OCI-LY3 (cell line): ENCODE measurements at regions not wholly inside any gene's neighbourhood (a gene's known extent, or its start where the extent isn't known, plus 50 kb on each side); places are given as distances from the start of the nearest gene placed in this dataset.

Experiments used
- H2AFZ ChIP-seq: fragments of 200-600, 300-600 bp; shearing (Covaris generic); 2 replicates; pipeline ENCODE4 v1.6.0; 2014; ENCODE audit warnings: antibody characterized with exemption, low read depth, low read length
- H3K27ac ChIP-seq: fragments of 200-600, 300-600 bp; sonication (generic); 2 replicates; pipeline ENCODE4 v1.5.1; 2014; ENCODE audit warnings: mild to moderate bottlenecking, low read length, moderate library complexity, mixed read lengths
- H3K27me3 ChIP-seq: fragments of 200-600, 300-600 bp; sonication (generic); 2 replicates; pipeline ENCODE4 v1.6.1; 2014; ENCODE audit warnings: low read depth, low read length, mixed read lengths
- H3K36me3 ChIP-seq: fragments of 200-600, 300-600 bp; sonication (generic); replicated peaks from 2 replicates; pipeline ENCODE3; 2014; ENCODE audit warnings: low read depth, low read length, mixed read lengths
- H3K4me1 ChIP-seq: fragments of 300-600, 200-600 bp; sonication (generic); 2 replicates; pipeline ENCODE4 v1.6.1; 2014; ENCODE audit warnings: low read length, mixed read lengths
- H3K4me2 ChIP-seq: fragments of 200-600, 300-600 bp; sonication (generic); 2 replicates; pipeline ENCODE4 v1.6.1; 2014; ENCODE audit warnings: low read length, mixed read lengths
- H3K4me3 ChIP-seq: fragments of 300-600, 200-600 bp; sonication (generic); 2 replicates; pipeline ENCODE4 v1.5.1; 2014; ENCODE audit warnings: antibody characterized with exemption, mild to moderate bottlenecking, low read length, moderate library complexity
- H3K79me2 ChIP-seq: fragments of 300-600, 200-600 bp; shearing (Covaris generic); 2 replicates; pipeline ENCODE4 v1.6.1; 2014; ENCODE audit warnings: mild to moderate bottlenecking, low read length, mixed read lengths
- H3K9ac ChIP-seq: fragments of 300-600, 200-600 bp; shearing (Covaris generic); 2 replicates; pipeline ENCODE4 v1.6.0; 2014; ENCODE audit warnings: mild to moderate bottlenecking, low read length, moderate library complexity
- H3K9me3 ChIP-seq: fragments of 200-600, 300-600 bp; shearing (Covaris generic); 2 replicates; pipeline ENCODE4 v1.6.1; 2014; ENCODE audit warnings: low read length, mixed read lengths; ENCODE audit not compliant: insufficient read depth
- H4K20me1 ChIP-seq: fragments of 200-600, 300-600 bp; sonication (generic); 2 replicates; pipeline ENCODE4 v1.6.1; 2016; ENCODE audit warnings: low read length, mixed read lengths; ENCODE audit not compliant: insufficient read depth
- EZH2phosphoT487 ChIP-seq: fragments of 200-600 bp; shearing (Covaris generic); IDR thresholded peaks from 2 replicates; pipeline ENCODE4 v1.6.1; 2018; ENCODE audit warnings: antibody characterized with exemption, mixed run types, low read depth
- TF ChIP-seq, protein P1 (sequence below): fragments of 200-600, 300-600 bp; sonication (generic); IDR thresholded peaks from 2 replicates; pipeline ENCODE4 v1.5.1; 2014; ENCODE audit warnings: antibody characterized with exemption, low read length, low read depth

DNA sequence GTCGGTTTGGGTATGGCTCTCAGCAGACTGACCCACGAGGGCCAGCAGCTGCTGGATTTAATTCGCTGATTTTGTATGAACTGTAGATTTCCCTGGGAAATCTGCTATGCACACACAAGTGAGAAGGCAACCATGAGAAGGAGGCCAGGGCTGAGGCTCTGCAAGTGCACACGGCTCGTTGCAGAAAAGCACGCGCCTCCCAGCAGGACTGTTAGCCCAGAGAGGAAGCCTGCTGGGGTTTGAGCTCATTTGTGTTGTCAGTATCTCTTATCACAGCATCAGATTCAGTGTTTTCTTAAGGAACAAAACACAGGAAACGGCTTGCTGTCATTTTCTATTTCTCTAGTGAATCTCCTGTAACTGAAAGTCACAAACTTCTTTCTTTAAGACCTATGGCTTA is 296.2 kb upstream of the FAT1 start:
- Histone ChIP-seq H3K4me3 (no peak overlapping the region), H2AFZ (no peak overlapping the region), H3K9ac (no peak overlapping the region), H3K79me2 (no peaks in the 10 kb centered on the region), H3K27ac (no peak overlapping the region), H3K4me1 (no peaks in the 10 kb centered on the region), H3K4me2 (no peak overlapping the region), H4K20me1 (no peaks in the 10 kb centered on the region), H3K9me3 (no peaks in the 10 kb centered on the region), H3K27me3 (no peaks in the 10 kb centered on the region), H3K36me3 (no peaks in the 10 kb centered on the region)
- TF ChIP-seq, protein P1, sequence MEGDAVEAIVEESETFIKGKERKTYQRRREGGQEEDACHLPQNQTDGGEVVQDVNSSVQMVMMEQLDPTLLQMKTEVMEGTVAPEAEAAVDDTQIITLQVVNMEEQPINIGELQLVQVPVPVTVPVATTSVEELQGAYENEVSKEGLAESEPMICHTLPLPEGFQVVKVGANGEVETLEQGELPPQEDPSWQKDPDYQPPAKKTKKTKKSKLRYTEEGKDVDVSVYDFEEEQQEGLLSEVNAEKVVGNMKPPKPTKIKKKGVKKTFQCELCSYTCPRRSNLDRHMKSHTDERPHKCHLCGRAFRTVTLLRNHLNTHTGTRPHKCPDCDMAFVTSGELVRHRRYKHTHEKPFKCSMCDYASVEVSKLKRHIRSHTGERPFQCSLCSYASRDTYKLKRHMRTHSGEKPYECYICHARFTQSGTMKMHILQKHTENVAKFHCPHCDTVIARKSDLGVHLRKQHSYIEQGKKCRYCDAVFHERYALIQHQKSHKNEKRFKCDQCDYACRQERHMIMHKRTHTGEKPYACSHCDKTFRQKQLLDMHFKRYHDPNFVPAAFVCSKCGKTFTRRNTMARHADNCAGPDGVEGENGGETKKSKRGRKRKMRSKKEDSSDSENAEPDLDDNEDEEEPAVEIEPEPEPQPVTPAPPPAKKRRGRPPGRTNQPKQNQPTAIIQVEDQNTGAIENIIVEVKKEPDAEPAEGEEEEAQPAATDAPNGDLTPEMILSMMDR: no peak
- TF ChIP-seq EZH2phosphoT487: no peak

DNA sequence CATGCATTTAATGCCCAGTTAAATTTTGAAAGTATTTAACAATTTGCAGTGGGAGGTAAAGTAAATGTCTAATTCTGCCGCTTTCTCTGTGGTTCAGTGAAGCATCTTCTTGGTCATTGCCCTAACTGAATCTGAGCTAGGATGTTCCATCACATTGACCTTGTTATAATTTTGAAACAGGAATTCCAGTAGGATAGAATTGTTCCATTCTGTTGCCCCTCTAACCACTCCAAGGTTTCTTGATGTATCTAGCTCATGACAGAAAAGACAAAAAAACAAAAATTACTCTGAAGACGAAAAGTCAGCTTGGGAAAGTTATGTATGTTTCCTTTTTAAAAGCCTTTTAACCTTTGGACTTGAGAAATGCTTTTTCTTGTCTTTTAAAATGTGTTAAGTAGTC is 297.0 kb upstream of the FAT1 start:
- H3K4me1 ChIP-seq: no peaks in the 10 kb centered on the region
- no peaks in the 10 kb centered on the region for H3K36me3 ChIP-seq
- H3K4me3 ChIP-seq: no peak overlapping the region
- no peaks in the 10 kb centered on the region for H4K20me1 ChIP-seq
- no peak for TF ChIP-seq EZH2phosphoT487
- TF ChIP-seq, protein P1: no peak
- no peaks in the 10 kb centered on the region for H3K9me3 ChIP-seq
- H3K27me3 ChIP-seq: no peaks in the 10 kb centered on the region
- H2AFZ ChIP-seq: no peak overlapping the region
- no peak overlapping the region for H3K9ac ChIP-seq
- no peaks in the 10 kb centered on the region for H3K79me2 ChIP-seq
- no peak overlapping the region for H3K4me2 ChIP-seq
- no peak overlapping the region for H3K27ac ChIP-seq

DNA sequence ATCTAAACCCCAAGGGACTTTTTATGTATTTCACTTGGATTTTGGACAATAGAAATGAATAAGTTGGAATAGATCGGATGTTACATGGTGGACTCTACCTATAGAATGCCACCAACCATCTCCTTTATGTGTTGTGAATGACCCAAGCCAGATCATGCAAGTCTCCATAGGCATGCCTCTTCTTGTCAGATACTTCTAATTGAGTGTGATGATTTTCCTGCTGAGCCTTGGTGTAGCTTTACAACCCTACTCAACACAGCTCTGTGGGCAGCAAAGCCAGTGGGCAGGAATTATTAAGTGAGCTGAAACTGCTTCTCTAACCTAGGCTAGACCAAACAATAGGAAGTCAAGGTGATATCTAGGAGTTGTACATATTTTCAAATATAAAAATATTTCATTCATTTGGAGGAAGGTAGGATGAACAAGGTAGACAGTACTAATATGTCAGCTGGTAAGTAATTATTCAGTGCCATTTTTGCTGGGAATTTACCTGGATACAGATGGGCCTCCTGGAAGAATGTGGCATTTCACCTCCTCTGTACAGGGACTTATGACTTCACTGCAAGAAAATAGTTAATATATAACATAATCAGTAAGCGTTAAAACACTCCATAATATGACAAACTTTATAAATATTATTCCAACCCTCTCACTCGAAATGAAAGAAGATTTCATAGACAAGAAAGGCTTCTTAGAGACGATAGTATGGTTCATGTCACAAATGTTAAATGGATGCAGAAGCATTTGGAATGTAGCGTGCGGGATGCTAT is 298.0 kb upstream of the FAT1 start:
- no peaks in the 10 kb centered on the region for H3K36me3 ChIP-seq
- H3K27ac ChIP-seq: no peak overlapping the region
- H3K9ac ChIP-seq: no peak overlapping the region
- no peak for TF ChIP-seq EZH2phosphoT487
- TF ChIP-seq, protein P1: no peak
- no peaks in the 10 kb centered on the region for H3K9me3 ChIP-seq
- H4K20me1 ChIP-seq: no peaks in the 10 kb centered on the region
- H3K27me3 ChIP-seq: no peaks in the 10 kb centered on the region
- no peak overlapping the region for H2AFZ ChIP-seq
- no peaks in the 10 kb centered on the region for H3K79me2 ChIP-seq
- H3K4me1 ChIP-seq: no peaks in the 10 kb centered on the region
- no peak overlapping the region for H3K4me3 ChIP-seq
- no peak overlapping the region for H3K4me2 ChIP-seq

DNA sequence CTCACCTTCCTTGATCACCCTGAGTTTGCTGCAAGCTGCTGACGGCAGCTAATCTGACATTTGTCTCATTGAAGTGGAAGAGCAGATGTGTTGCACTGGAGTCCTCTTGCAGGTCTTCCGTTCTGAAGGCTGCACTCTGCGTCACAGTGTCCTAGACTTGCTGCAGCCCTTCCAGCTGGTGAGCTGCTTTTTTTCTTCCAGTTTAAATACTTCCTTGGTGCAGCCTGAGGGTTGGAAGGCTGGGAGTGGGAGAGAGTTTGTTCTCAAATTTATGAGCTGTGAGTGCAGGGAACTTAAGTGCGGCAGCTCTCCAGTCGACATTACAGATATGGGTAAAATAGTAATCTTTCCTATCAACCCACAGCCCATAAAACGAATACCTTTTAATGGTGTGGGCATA is 303.6 kb upstream of the FAT1 start:
- H3K4me3 ChIP-seq: no peak overlapping the region
- H3K4me1 ChIP-seq: no peaks in the 10 kb centered on the region
- no peaks in the 10 kb centered on the region for H3K9me3 ChIP-seq
- no peak overlapping the region for H3K27ac ChIP-seq
- H3K79me2 ChIP-seq: no peaks in the 10 kb centered on the region
- TF ChIP-seq, protein P1: no peak
- TF ChIP-seq EZH2phosphoT487: no peak
- no peaks in the 10 kb centered on the region for H3K36me3 ChIP-seq
- no peak overlapping the region for H2AFZ ChIP-seq
- H4K20me1 ChIP-seq: no peaks in the 10 kb centered on the region
- H3K9ac ChIP-seq: no peak overlapping the region
- no peaks in the 10 kb centered on the region for H3K27me3 ChIP-seq
- H3K4me2 ChIP-seq: no peak overlapping the region
